ENCODE measurements at regions not wholly inside any gene's neighbourhood (a gene's known extent, or its start where the extent isn't known, plus 50 kb on each side); places are given as distances from the start of the nearest gene placed in this dataset.

DNA sequence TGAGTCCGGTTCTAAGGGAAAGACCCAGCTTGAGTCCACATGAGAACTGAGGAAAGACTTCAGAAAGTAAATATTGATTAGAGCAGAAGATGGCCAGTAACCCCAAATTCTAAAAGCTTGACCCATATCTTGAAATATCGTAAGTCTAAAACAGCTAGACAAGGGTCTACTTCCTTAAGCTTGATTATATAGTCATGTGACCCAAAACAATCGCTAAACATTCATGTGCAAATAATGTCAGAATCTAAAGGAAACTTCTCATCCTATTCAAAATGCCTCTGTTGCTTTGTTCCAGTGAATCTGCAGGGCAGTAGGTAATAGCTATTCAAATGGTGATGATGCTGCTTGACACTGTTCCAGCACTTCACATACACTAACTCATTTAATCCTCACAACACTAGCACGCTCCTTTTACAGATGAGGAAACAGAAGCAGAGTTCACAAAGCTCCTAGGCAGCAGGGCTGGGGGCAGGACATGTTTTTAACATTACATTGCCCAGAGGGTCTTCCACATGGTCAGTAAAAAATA lies 52.6 kb downstream of the TCF20 start:
- H3K27ac ChIP-seq (ENCODE audit: low read depth, low read length), result no peak overlapping the region
- H3K9me3 ChIP-seq (ENCODE audit: control insufficient read depth, insufficient read depth, low read depth, low read length), result no peaks in the 10 kb centered on the region
- no peaks in the 10 kb centered on the region for H3K27me3 ChIP-seq (ENCODE audit: control insufficient read depth, insufficient read depth, low read length)
- no peak overlapping the region; the same call in 1 of the 2 replicates for H3K4me3 ChIP-seq (ENCODE audit: low read depth, low read length)
- peaks cover 29% of the 10 kb centered on the region for H3K4me1 ChIP-seq (ENCODE audit: control insufficient read depth, insufficient read depth, low read length)
- peaks cover 24% of the 10 kb centered on the region for H3K36me3 ChIP-seq (ENCODE audit: control insufficient read depth, insufficient read depth, low read length)
- no peak overlapping the region for H3K9ac ChIP-seq (ENCODE audit: low read length)

GRCh38 chr22:42217019-42217751 lies 53.3 kb downstream of the TCF20 start:
- no peak overlapping the region for H3K9ac ChIP-seq (ENCODE audit: low read length)
- H3K27me3 ChIP-seq (ENCODE audit: control insufficient read depth, insufficient read depth, low read length), result no peaks in the 10 kb centered on the region
- H3K9me3 ChIP-seq (ENCODE audit: control insufficient read depth, insufficient read depth, low read depth, low read length), result no peaks in the 10 kb centered on the region
- no peak overlapping the region for H3K27ac ChIP-seq (ENCODE audit: low read depth, low read length)
- H3K36me3 ChIP-seq (ENCODE audit: control insufficient read depth, insufficient read depth, low read length), result peaks cover 31% of the 10 kb centered on the region
- peaks cover 29% of the 10 kb centered on the region for H3K4me1 ChIP-seq (ENCODE audit: control insufficient read depth, insufficient read depth, low read length)
- no peak overlapping the region for H3K4me3 ChIP-seq (ENCODE audit: low read depth, low read length)

GRCh38 chr22:42214633-42215415 lies 55.6 kb downstream of the TCF20 start:
- Histone ChIP-seq H3K4me3 (ENCODE audit: low read depth, low read length) (no peak overlapping the region), H3K27me3 (ENCODE audit: control insufficient read depth, insufficient read depth, low read length) (no peaks in the 10 kb centered on the region), H3K27ac (ENCODE audit: low read depth, low read length) (no peak overlapping the region), H3K4me1 (ENCODE audit: control insufficient read depth, insufficient read depth, low read length) (peaks cover 29% of the 10 kb centered on the region), H3K9ac (ENCODE audit: low read length) (no peak overlapping the region), H3K9me3 (ENCODE audit: control insufficient read depth, insufficient read depth, low read depth, low read length) (no peaks in the 10 kb centered on the region), H3K36me3 (ENCODE audit: control insufficient read depth, insufficient read depth, low read length) (peaks cover 53% of the 10 kb centered on the region)

GRCh38 chr22:42208362-42208761 lies 62.1 kb downstream of the TCF20 start:
- no peak overlapping the region for H3K9ac ChIP-seq (ENCODE audit: low read length)
- peaks cover 43% of the 10 kb centered on the region for H3K36me3 ChIP-seq (ENCODE audit: control insufficient read depth, insufficient read depth, low read length)
- peaks cover 3% of the 10 kb centered on the region; the same call in 1 of the 2 replicates for H3K4me1 ChIP-seq (ENCODE audit: control insufficient read depth, insufficient read depth, low read length)
- no peaks in the 10 kb centered on the region for H3K27me3 ChIP-seq (ENCODE audit: control insufficient read depth, insufficient read depth, low read length)
- no peaks in the 10 kb centered on the region for H3K9me3 ChIP-seq (ENCODE audit: control insufficient read depth, insufficient read depth, low read depth, low read length)
- no peak overlapping the region for H3K27ac ChIP-seq (ENCODE audit: low read depth, low read length)
- no peak overlapping the region for H3K4me3 ChIP-seq (ENCODE audit: low read depth, low read length)

GRCh38 chr22:42207918-42208317 lies 62.5 kb downstream of the TCF20 start:
- Histone ChIP-seq H3K9ac (ENCODE audit: low read length) (no peak overlapping the region), H3K27ac (ENCODE audit: low read depth, low read length) (no peak overlapping the region), H3K36me3 (ENCODE audit: control insufficient read depth, insufficient read depth, low read length) (peaks cover 39% of the 10 kb centered on the region), H3K4me3 (ENCODE audit: low read depth, low read length) (no peak overlapping the region), H3K27me3 (ENCODE audit: control insufficient read depth, insufficient read depth, low read length) (no peaks in the 10 kb centered on the region), H3K4me1 (ENCODE audit: control insufficient read depth, insufficient read depth, low read length) (peaks cover 3% of the 10 kb centered on the region; the same call in 1 of the 2 replicates), H3K9me3 (ENCODE audit: control insufficient read depth, insufficient read depth, low read depth, low read length) (no peaks in the 10 kb centered on the region)

DNA sequence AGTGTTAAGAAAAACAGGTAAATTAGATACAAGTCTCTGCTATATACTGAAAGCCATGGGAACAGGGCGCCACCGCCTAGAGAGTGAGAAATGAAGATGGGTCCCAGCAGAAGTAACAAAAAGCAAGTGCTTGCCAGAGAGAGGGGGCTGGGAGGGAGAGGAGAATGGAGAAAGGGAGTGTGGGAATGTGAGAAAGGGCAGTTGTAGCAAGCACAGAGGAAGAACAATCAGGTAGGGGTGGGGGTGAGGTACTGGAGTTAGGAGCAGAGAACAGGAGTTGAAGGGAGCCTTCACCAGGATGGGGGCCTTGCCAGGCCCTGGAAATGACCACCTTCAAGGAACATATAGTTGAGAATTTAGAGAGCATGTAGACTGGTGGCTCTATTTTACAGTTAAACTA lies 66.8 kb downstream of the TCF20 start:
- peaks cover 7% of the 10 kb centered on the region for H3K36me3 ChIP-seq (ENCODE audit: control insufficient read depth, insufficient read depth, low read length)

DNA sequence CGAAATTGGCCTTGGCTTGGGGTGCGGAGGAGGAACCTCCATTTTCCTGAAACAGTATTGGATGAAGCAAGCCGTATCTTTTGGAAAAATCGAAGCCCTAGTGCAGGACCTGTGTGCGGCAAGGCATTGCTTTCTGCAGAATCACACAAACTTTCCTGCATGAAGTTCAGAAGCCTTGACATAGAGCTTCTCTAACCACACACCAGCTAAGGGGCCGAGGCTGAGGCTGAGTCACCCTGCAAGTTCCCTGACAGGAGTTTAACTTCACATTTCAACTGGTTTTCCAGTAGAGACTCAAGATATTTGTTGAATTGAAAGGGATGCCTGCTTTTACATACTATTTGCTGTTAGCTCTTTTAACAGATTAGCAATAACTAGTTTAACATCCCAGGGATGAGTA lies 67.8 kb downstream of the TCF20 start:
- peaks cover 3% of the 10 kb centered on the region; the same call in 1 of the 2 replicates for H3K4me1 ChIP-seq (ENCODE audit: control insufficient read depth, insufficient read depth, low read length)
- H3K4me3 ChIP-seq (ENCODE audit: low read depth, low read length), result no peak overlapping the region
- no peak overlapping the region for H3K9ac ChIP-seq (ENCODE audit: low read length)
- no peak overlapping the region for H3K27ac ChIP-seq (ENCODE audit: low read depth, low read length)
- no peaks in the 10 kb centered on the region for H3K27me3 ChIP-seq (ENCODE audit: control insufficient read depth, insufficient read depth, low read length)
- peaks cover 7% of the 10 kb centered on the region for H3K36me3 ChIP-seq (ENCODE audit: control insufficient read depth, insufficient read depth, low read length)
- H3K9me3 ChIP-seq (ENCODE audit: control insufficient read depth, insufficient read depth, low read depth, low read length), result peaks cover 10% of the 10 kb centered on the region; the same call in 1 of the 2 replicates

More for the DNA sequence above, 66.8 kb downstream of the TCF20 start:
- Histone ChIP-seq H3K4me3 (ENCODE audit: low read depth, low read length) (no peak overlapping the region), H3K4me1 (ENCODE audit: control insufficient read depth, insufficient read depth, low read length) (peaks cover 3% of the 10 kb centered on the region; the same call in 1 of the 2 replicates), H3K27me3 (ENCODE audit: control insufficient read depth, insufficient read depth, low read length) (no peaks in the 10 kb centered on the region), H3K9me3 (ENCODE audit: control insufficient read depth, insufficient read depth, low read depth, low read length) (peaks cover 10% of the 10 kb centered on the region; the same call in 1 of the 2 replicates), H3K9ac (ENCODE audit: low read length) (no peak overlapping the region), H3K27ac (ENCODE audit: low read depth, low read length) (no peak overlapping the region)

GRCh38 chr22:42202048-42202447 lies 68.4 kb downstream of the TCF20 start:
- Histone ChIP-seq H3K4me3 (ENCODE audit: low read depth, low read length) (no peak overlapping the region), H3K36me3 (ENCODE audit: control insufficient read depth, insufficient read depth, low read length) (peaks cover 7% of the 10 kb centered on the region), H3K4me1 (ENCODE audit: control insufficient read depth, insufficient read depth, low read length) (peaks cover 3% of the 10 kb centered on the region; the same call in 1 of the 2 replicates), H3K9ac (ENCODE audit: low read length) (no peak overlapping the region), H3K9me3 (ENCODE audit: control insufficient read depth, insufficient read depth, low read depth, low read length) (peaks cover 10% of the 10 kb centered on the region; the same call in 1 of the 2 replicates), H3K27me3 (ENCODE audit: control insufficient read depth, insufficient read depth, low read length) (no peaks in the 10 kb centered on the region), H3K27ac (ENCODE audit: low read depth, low read length) (no peak overlapping the region)

DNA sequence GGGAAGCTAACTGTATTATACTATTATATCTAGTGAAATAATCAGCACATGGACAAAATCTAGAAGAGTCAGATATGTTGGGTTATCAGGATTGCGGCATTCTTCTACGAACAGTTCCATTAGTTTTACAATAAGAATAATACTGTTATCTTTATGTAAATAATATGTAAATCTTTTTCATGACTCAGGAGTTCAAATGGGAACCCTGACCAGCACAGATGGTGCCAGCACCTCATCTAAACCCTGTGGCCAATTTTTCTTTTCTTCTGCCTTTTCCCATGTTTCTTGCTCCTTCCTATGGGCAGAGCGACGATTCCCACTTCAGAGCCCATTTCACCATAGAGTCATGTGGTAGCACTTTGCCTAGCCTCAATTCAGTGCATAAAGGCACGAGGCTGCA lies 68.4 kb upstream of the CYP2D6 start:
- no peak overlapping the region for H3K27ac ChIP-seq (ENCODE audit: low read depth, low read length)
- no peak overlapping the region for H3K9ac ChIP-seq (ENCODE audit: low read length)
- no peak overlapping the region for H3K4me3 ChIP-seq (ENCODE audit: low read depth, low read length)
- no peaks in the 10 kb centered on the region for H3K27me3 ChIP-seq (ENCODE audit: control insufficient read depth, insufficient read depth, low read length)
- peaks cover 7% of the 10 kb centered on the region for H3K36me3 ChIP-seq (ENCODE audit: control insufficient read depth, insufficient read depth, low read length)
- H3K9me3 ChIP-seq (ENCODE audit: control insufficient read depth, insufficient read depth, low read depth, low read length), result peaks cover 10% of the 10 kb centered on the region; the same call in 1 of the 2 replicates
- peaks cover 9% of the 10 kb centered on the region for H3K4me1 ChIP-seq (ENCODE audit: control insufficient read depth, insufficient read depth, low read length)

GRCh38 chr22:42198226-42198625 lies 67.6 kb upstream of the CYP2D6 start:
- H3K9ac ChIP-seq (ENCODE audit: low read length), result no peak overlapping the region
- no peaks in the 10 kb centered on the region for H3K27me3 ChIP-seq (ENCODE audit: control insufficient read depth, insufficient read depth, low read length)
- no peak overlapping the region for H3K4me3 ChIP-seq (ENCODE audit: low read depth, low read length)
- peaks cover 7% of the 10 kb centered on the region for H3K36me3 ChIP-seq (ENCODE audit: control insufficient read depth, insufficient read depth, low read length)
- peaks cover 5% of the 10 kb centered on the region for H3K4me1 ChIP-seq (ENCODE audit: control insufficient read depth, insufficient read depth, low read length)
- peaks cover 10% of the 10 kb centered on the region; the same call in 1 of the 2 replicates for H3K9me3 ChIP-seq (ENCODE audit: control insufficient read depth, insufficient read depth, low read depth, low read length)
- no peak overlapping the region for H3K27ac ChIP-seq (ENCODE audit: low read depth, low read length)

- Histone ChIP-seq H3K4me1 (ENCODE audit: control insufficient read depth, insufficient read depth, low read length) (peaks cover 5% of the 10 kb centered on the region), H3K27me3 (ENCODE audit: control insufficient read depth, insufficient read depth, low read length) (no peaks in the 10 kb centered on the region), H3K36me3 (ENCODE audit: control insufficient read depth, insufficient read depth, low read length) (peaks cover 7% of the 10 kb centered on the region), H3K9me3 (ENCODE audit: control insufficient read depth, insufficient read depth, low read depth, low read length) (peaks cover 7% of the 10 kb centered on the region; the same call in 1 of the 2 replicates), H3K4me3 (ENCODE audit: low read depth, low read length) (no peak overlapping the region), H3K9ac (ENCODE audit: low read length) (no peak overlapping the region), H3K27ac (ENCODE audit: low read depth, low read length) (no peak overlapping the region)
Observed at GRCh38 chr22:42196454-42196853, 65.8 kb upstream of the CYP2D6 start.

All from HUES6 (cell line).